ENCODE measurements at regions not wholly inside any gene's neighbourhood (a gene's known extent, or its start where the extent isn't known, plus 50 kb on each side); places are given as distances from the start of the nearest gene placed in this dataset.

DNA sequence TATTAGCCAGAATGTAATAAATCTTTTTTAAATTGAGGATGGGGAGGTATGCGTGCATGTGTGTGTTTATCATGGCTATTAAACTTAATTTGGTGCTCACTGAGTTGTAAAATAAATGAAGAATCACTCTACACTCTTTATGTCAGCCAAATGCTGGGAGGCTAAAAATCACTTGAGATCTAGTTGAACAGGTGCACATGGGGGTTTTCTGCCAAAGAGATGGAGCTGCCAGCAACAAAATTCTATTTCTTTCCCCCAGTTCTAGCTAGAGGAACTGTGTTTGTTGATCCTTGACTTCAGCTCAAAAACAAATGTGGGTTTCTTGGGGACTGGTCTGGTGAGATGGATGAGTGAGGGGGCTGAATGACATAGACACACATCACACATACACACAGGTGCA is 183.3 kb upstream of the BTBD3 start:
- no peak for DNase-seq
- no peaks in the 10 kb centered on the region for H3K36me3 Mint-ChIP-seq (ENCODE audit: low read depth)
- H3K27me3 Mint-ChIP-seq: no peaks in the 10 kb centered on the region
- no peaks in the 10 kb centered on the region for H3K4me1 Mint-ChIP-seq
- H3K9me3 Mint-ChIP-seq: peaks cover 13% of the 10 kb centered on the region
- no peak overlapping the region for H3K4me3 Mint-ChIP-seq
- POLR2A ChIA-PET: no interaction called here
- H3K27ac Mint-ChIP-seq: no peak overlapping the region
- CTCF ChIA-PET: no interaction called here

DNA sequence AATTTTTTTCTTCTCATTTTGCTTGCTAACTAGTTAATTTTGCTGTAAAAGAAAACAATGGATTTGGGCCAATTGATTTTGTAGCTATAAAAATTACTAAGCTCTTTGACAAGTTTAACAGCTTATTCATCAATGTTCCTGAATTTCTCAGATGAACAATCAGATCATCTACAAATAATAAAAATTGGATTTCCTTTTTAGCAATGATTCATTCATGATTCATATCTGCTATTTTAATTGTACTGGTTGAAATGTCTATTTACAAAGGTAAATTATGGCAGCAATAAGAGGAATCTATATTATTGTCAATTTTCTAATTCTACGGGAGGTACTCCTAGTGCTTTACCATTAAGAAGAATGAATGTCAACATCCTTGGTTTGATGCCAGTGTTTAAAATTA is 178.8 kb upstream of the BTBD3 start:
- CTCF ChIA-PET: no interaction called here
- POLR2A ChIA-PET: no interaction called here
- peaks cover 2% of the 10 kb centered on the region for H3K9me3 Mint-ChIP-seq
- H3K27ac Mint-ChIP-seq: no peak overlapping the region
- no peaks in the 10 kb centered on the region for H3K36me3 Mint-ChIP-seq (ENCODE audit: low read depth)
- DNase-seq: no peak
- H3K27me3 Mint-ChIP-seq: no peaks in the 10 kb centered on the region
- no peaks in the 10 kb centered on the region for H3K4me1 Mint-ChIP-seq
- no peak overlapping the region for H3K4me3 Mint-ChIP-seq

DNA sequence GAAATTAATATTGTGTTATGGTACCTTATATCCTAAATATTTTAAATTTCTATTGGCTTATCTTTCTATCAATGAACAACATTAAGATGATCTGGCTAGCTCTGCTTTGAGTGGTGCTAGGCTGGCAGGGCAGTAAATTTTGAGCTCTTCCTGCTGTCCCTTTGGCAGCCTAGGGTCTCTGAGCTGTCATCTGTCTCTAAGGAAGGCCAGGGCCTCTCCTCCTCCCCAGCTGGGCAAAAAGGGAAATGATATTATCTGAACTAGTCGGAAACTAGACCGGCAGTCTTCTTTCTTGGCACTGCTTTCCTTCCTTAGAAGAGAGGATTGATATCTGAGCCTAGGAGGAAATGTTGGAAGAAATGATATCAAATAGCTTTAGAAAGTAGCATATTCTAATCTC is 176.7 kb upstream of the BTBD3 start:
- no peaks in the 10 kb centered on the region for H3K27me3 Mint-ChIP-seq
- no peak overlapping the region for H3K4me3 Mint-ChIP-seq
- no peaks in the 10 kb centered on the region for H3K4me1 Mint-ChIP-seq
- peaks cover 2% of the 10 kb centered on the region for H3K9me3 Mint-ChIP-seq
- ChIA-PET POLR2A (no interaction called here), CTCF (no interaction called here)
- no peaks in the 10 kb centered on the region for H3K36me3 Mint-ChIP-seq (ENCODE audit: low read depth)
- no peak overlapping the region for H3K27ac Mint-ChIP-seq
- no peak for DNase-seq

DNA sequence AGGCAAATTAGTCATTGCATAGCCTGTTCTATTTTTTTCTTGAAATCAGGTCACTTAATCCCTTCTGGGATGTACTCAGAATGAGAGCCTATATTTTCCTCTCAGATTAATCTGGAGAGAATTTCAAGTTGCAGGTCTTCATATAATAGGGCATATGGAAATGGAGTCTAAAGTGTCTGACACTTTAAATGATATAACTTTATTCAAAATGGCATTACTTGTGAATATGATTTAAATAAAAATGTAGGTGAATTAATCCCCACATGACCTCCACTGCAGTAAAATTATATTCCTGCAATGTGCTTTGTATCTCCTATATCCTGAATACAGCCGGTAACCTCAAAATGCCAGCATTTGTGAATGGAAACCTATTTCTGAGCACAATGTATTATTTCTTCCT is 172.5 kb upstream of the BTBD3 start:
- Mint-ChIP-seq H3K27me3 (no peaks in the 10 kb centered on the region), H3K4me3 (no peak overlapping the region), H3K9me3 (no peaks in the 10 kb centered on the region), H3K4me1 (no peaks in the 10 kb centered on the region), H3K36me3 (ENCODE audit: low read depth) (no peaks in the 10 kb centered on the region), H3K27ac (no peak overlapping the region)
- ChIA-PET POLR2A (no interaction called here), CTCF (no interaction called here)
- no peak for DNase-seq

DNA sequence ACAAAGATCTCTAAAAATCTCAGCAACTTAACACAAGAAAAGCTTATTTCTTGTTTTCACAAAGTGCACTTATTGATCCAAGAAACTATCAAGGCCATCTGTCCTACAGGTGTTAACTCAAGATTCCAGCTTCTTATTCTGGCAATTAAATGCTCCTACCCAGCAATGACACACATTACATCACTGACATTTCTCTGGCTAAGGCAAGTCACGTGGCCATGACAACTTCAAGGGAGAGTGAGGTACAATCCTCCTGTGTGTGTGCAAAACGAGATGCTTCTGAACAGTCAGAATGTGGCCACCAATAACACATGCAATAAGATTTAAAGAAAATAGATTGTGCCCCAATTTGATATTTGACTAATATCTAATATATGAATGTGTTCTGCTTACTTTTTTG is 169.3 kb upstream of the BTBD3 start:
- DNase-seq: no peak
- no peak overlapping the region for H3K4me3 Mint-ChIP-seq
- H3K9me3 Mint-ChIP-seq: peaks cover 3% of the 10 kb centered on the region
- no peaks in the 10 kb centered on the region for H3K4me1 Mint-ChIP-seq
- POLR2A ChIA-PET: no interaction called here
- H3K27me3 Mint-ChIP-seq: no peaks in the 10 kb centered on the region
- H3K36me3 Mint-ChIP-seq (ENCODE audit: low read depth): no peaks in the 10 kb centered on the region
- CTCF ChIA-PET: no interaction called here
- H3K27ac Mint-ChIP-seq: no peak overlapping the region

DNA sequence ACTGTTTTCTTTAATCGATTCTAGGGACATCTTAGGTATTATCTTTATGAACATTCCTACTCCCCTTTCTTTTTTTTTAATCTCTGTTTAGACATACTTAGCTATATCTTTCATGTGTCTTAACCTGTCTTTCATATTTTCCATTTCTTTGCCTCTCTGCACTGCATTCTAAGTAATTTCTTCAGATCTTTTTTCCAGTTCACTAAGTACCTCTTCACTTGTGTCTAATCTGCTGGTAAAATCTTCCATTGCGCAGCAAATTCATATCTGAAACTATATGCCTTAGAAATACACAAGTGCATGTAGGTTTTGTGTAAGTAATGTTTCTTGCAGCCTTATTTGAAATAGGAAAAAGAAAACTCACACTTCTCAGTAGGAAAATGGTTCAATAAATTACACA is 165.4 kb upstream of the BTBD3 start:
- no peaks in the 10 kb centered on the region for H3K36me3 Mint-ChIP-seq (ENCODE audit: low read depth)
- no peaks in the 10 kb centered on the region for H3K4me1 Mint-ChIP-seq
- CTCF ChIA-PET: no interaction called here
- H3K27me3 Mint-ChIP-seq: no peaks in the 10 kb centered on the region
- H3K27ac Mint-ChIP-seq: no peak overlapping the region
- POLR2A ChIA-PET: no interaction called here
- H3K4me3 Mint-ChIP-seq: no peak overlapping the region
- no peak for DNase-seq
- peaks cover 3% of the 10 kb centered on the region for H3K9me3 Mint-ChIP-seq

DNA sequence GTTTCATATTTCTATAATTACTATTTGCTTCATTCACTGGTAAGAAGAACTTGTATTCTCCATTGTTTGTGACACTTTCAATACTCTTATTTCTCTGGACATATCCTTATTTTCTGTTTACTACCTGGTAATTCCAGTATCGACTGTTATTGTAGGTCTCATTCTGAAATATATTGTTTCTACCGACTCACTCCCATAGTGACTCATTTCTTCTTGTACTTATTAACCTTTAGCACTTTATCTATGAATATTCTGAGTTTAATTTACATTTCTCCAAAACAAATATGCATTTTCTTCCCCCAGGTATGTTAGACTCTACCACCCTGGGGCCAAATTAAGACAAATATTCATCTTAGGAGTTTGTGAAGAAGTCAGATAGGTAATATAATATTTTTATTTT is 164.5 kb upstream of the BTBD3 start:
- POLR2A ChIA-PET: no interaction called here
- no peak overlapping the region for H3K27ac Mint-ChIP-seq
- H3K9me3 Mint-ChIP-seq: peaks cover 3% of the 10 kb centered on the region
- H3K4me1 Mint-ChIP-seq: no peaks in the 10 kb centered on the region
- CTCF ChIA-PET: no interaction called here
- no peak for DNase-seq
- no peak overlapping the region for H3K4me3 Mint-ChIP-seq
- H3K27me3 Mint-ChIP-seq: no peaks in the 10 kb centered on the region
- no peaks in the 10 kb centered on the region for H3K36me3 Mint-ChIP-seq (ENCODE audit: low read depth)

DNA sequence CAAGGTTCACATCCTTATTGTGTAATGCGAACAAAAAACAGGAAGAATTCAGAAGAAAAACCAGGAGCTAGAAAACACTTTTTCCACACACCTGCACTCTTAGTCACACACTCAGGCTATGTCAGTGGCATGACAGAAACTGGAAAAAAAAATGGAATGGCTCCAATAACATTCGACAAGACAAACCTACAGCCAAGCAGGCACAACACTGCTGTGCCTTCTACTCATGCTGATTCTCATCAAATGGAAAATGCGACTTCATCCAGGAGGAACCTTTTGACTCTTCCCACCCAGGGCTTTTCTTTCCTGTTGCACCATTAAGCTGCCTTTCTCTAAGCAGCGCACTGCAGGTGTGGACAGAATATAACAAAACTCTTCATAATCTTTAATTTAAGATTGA is 163.2 kb upstream of the BTBD3 start:
- POLR2A ChIA-PET: no interaction called here
- no peaks in the 10 kb centered on the region for H3K4me1 Mint-ChIP-seq

DNA sequence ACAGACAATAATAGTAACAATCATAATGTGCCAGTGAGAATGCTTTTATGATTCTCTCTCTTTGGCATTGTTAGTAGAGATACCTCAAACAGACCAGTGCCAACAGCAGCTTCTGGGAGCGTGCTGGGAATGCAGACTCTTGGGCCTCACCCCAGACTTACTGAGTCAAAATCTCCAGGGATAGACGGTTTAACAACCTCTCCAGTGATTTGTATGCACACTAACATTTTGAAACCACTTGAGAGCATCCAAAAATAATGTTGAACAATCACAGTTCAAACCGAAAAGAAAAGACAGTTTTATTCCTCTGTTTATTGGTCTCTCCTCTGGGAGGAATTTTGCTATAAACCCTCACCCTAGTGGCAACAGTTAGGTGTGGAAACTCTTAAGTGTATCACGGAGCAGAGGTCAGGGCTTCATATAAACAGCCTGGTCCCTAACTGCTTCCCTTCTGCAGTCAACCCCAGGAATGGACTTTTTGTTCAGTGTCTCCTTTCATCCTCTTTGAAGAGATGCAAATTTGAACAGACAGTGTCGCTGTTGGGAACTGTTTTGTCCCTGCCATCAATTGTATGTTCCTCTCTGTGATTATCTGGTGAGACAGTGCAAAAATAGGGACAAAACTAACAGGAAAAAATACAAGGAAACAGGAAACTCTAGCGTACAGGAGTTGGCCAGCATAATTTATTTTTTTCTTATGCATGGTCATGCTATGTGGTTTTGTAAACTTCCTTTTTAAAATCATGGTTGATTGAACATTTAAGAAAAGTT is 162.4 kb upstream of the BTBD3 start:
- Mint-ChIP-seq H3K27me3 (no peaks in the 10 kb centered on the region), H3K36me3 (ENCODE audit: low read depth) (no peaks in the 10 kb centered on the region), H3K4me3 (no peak overlapping the region), H3K27ac (no peak overlapping the region), H3K9me3 (peaks cover 3% of the 10 kb centered on the region), H3K4me1 (no peaks in the 10 kb centered on the region)
- ChIA-PET POLR2A (no interaction called here), CTCF (no interaction called here)
- no peak for DNase-seq

More for the DNA sequence above, 163.2 kb upstream of the BTBD3 start:
- Mint-ChIP-seq H3K9me3 (peaks cover 3% of the 10 kb centered on the region), H3K27ac (no peak overlapping the region), H3K4me3 (no peak overlapping the region), H3K27me3 (no peaks in the 10 kb centered on the region), H3K36me3 (ENCODE audit: low read depth) (no peaks in the 10 kb centered on the region)
- CTCF ChIA-PET: no interaction called here
- DNase-seq: no peak

DNA sequence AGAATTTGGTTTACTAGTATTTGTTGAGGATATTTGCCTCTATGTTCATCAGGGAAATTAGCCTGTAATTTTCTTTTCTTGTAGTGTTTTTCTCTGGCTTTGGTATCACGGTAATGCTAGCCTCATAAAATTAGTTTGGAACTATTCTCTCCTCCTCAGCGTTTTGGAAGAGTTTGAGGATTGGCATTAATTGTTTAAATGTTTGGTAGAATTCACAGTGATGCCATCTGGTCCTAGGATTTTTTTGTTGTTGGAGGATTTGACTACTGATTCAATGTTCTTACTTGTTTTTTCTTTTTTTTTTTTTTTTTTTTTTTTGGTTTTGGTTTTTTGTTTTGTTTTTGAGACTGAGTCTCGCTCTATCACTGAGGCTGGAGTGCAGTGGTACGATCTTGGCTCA is 156.2 kb upstream of the BTBD3 start:
- Mint-ChIP-seq H3K4me3 (no peak overlapping the region), H3K36me3 (ENCODE audit: low read depth) (no peaks in the 10 kb centered on the region), H3K27me3 (no peaks in the 10 kb centered on the region), H3K4me1 (no peaks in the 10 kb centered on the region), H3K27ac (no peak overlapping the region), H3K9me3 (peaks cover 2% of the 10 kb centered on the region)
- no peak for DNase-seq
- CTCF ChIA-PET: no interaction called here
- POLR2A ChIA-PET: no interaction called here

DNA sequence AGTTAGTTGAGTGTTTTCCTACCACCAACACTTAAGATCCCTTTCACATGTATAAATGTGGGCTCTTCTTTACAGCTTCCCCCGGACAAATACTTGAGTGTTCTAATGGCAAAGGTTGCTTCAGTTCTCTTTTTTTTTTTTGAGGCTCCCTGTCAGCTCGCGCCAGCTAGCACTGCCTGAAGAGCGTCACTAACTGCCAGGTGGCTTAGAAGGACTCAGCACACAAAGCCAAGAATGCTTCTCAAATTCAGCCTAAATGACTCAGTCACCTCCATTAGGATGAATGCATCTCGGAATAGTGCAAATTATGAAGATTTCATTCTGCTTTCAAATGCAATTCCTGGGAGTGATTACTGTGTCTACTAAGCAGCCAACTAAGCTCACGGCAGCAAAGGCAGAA is 150.7 kb upstream of the BTBD3 start:
- ChIA-PET CTCF (no interaction called here), POLR2A (no interaction called here)
- H3K36me3 Mint-ChIP-seq (ENCODE audit: low read depth): no peaks in the 10 kb centered on the region
- H3K27ac Mint-ChIP-seq: no peak overlapping the region
- no peaks in the 10 kb centered on the region for H3K4me1 Mint-ChIP-seq
- no peak overlapping the region for H3K4me3 Mint-ChIP-seq
- no peak for DNase-seq
- H3K27me3 Mint-ChIP-seq: no peaks in the 10 kb centered on the region
- peaks cover 2% of the 10 kb centered on the region for H3K9me3 Mint-ChIP-seq

DNA sequence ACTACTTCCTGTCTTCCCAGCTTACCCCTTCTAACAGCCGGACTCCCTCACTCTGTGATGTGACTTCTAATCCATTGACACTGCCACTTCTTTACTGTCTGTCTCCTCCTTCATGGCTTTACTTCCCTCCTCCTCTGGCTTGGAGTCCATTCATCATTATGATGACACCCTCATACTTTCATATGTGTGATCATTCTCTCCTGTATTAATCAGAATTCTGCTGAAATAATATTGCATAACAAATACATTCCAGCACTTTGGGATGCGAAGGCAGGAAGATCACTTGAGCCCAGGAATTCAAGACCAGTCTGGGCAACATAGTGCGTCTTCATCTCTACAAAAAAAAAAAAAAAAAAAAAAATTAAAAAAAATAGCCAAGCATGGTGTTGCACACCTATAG is 147.9 kb upstream of the BTBD3 start:
- POLR2A ChIA-PET: no interaction called here
- Mint-ChIP-seq H3K9me3 (peaks cover 5% of the 10 kb centered on the region), H3K27ac (no peak overlapping the region), H3K27me3 (no peaks in the 10 kb centered on the region), H3K4me1 (no peaks in the 10 kb centered on the region), H3K36me3 (ENCODE audit: low read depth) (no peaks in the 10 kb centered on the region), H3K4me3 (no peak overlapping the region)
- no peak for DNase-seq
- CTCF ChIA-PET: interaction anchor here (0.6 kb wide), 1 partner anchor 23 kb away, joined by 3 read pairs; no protein-coding TSS in a partner anchor

DNA sequence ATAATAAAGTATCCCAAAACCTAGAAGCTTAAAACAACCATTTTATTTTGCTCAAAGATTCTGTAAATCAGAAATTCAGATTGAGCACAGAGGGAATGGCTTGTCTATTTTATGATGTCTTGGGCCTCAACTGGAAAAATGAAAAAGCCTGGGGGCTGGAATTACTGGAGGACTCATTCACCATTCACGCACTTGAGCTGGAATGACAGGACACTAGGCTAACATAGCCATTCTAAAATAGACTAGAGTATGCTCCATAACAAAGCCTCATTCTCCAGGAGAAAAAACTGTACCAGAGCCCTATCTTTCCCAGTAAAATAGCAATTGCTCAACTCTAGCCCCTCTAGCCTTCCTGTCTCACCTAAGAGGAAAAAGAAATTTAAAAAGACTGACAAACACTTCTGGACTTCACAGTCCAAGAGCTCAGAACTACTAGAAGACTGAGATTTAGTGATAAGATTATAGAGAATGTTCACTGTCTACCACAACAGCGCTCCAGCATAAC is 145.4 kb upstream of the BTBD3 start:
- no peaks in the 10 kb centered on the region for H3K4me1 Mint-ChIP-seq
- H3K4me3 Mint-ChIP-seq: no peak overlapping the region
- no peak for DNase-seq
- CTCF ChIA-PET: no interaction called here
- H3K27me3 Mint-ChIP-seq: no peaks in the 10 kb centered on the region
- POLR2A ChIA-PET: no interaction called here
- peaks cover 3% of the 10 kb centered on the region for H3K9me3 Mint-ChIP-seq
- no peak overlapping the region for H3K27ac Mint-ChIP-seq
- no peaks in the 10 kb centered on the region for H3K36me3 Mint-ChIP-seq (ENCODE audit: low read depth)

DNA sequence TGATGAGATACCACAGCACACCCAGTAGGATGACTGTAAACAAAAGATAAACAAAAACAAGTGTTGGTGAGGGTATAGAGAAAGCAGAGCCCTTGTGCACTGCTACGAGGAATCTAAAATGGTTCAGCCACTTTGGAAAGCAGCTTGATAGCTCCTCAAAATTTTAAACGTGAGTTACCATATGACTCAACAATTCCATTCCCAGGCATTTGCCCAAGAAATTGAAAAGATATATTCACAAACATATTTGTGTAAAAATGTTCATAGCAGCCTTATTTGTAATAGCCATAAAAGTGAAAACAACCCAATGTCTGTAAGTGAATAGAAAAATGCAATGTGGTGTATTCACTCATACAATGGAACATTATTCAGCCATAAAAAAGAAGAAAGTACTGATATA is 141.0 kb upstream of the BTBD3 start:
- H3K27me3 Mint-ChIP-seq: no peaks in the 10 kb centered on the region
- DNase-seq: no peak
- H3K27ac Mint-ChIP-seq: no peak overlapping the region
- H3K9me3 Mint-ChIP-seq: peaks cover 3% of the 10 kb centered on the region
- no peak overlapping the region for H3K4me3 Mint-ChIP-seq
- no peaks in the 10 kb centered on the region for H3K4me1 Mint-ChIP-seq
- H3K36me3 Mint-ChIP-seq (ENCODE audit: low read depth): no peaks in the 10 kb centered on the region
- ChIA-PET POLR2A (no interaction called here), CTCF (no interaction called here)

All from activated CD4-positive, alpha-beta T cell treated with anti-CD3 and anti-CD28 coated beads, Interleukin-2, amount 10 ng/mL, durations not matched to agents 7 days and 5 days (primary cell).